ENCODE measurements at regions not wholly inside any gene's neighbourhood (a gene's known extent, or its start where the extent isn't known, plus 50 kb on each side); places are given as distances from the start of the nearest gene placed in this dataset.

DNA sequence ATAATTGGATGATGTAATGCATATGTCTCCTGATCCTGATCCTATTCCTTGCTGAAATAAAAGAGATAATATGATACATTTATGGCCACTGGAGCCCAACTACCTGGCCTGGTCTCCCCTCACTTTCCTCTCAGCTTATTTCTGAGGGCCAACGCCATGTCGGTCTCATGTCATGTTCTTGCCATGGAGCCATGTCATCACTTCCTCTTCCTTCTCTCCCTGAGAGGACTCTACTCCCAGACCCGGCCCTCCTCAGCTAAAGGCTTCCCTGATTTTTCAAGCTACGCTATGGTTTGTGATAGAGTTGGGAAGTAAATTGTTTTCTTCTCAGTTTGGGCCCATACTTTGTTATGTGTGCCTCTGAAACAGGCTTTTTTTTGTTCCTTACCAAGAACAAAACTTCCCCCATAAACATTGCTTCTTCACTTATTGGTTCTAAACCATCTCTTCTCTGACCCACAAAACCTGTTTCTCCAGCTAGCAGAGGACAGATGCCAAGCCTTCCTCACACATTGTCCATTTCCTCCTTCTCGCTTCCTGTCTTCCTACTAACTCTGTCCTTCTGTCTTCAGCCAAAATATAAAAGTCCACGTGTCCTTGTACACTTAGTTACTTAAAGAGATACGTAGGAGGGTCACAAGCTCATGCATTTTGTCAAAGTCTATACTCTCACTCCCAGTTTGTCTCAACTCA is 319.9 kb upstream of the DACH1 start:
- no peak for ATAC-seq (ENCODE audit: low FRiP score)
- Histone ChIP-seq H3K27ac (ENCODE audit: low read depth in 1 of 2, low read length in 2 of 2) (no peak overlapping the region), H3K4me1 (ENCODE audit: control insufficient read depth in 1 of 2, insufficient read depth in 2 of 2, low read length in 2 of 2) (no peaks in the 10 kb centered on the region), H3K27me3 (ENCODE audit: control insufficient read depth in 1 of 2, insufficient read depth in 2 of 2, low read length in 1 of 2) (no peaks in the 10 kb centered on the region), H3K36me3 (ENCODE audit: control insufficient read depth in 1 of 2, insufficient read depth in 2 of 2, low read length in 1 of 2) (no peaks in the 10 kb centered on the region), H3K4me3 (ENCODE audit: low read length in 2 of 2) (no peak overlapping the region), H3K9me3 (ENCODE audit: control insufficient read depth, low read length) (no peaks in the 10 kb centered on the region)
- WGBS, 2 donors, result 50 to 58% methylated on average over 7 of the region's 7 CpGs
- DNase-seq, result no peak
- intact Hi-C loops (cut with DNase I), result no loop called here

DNA sequence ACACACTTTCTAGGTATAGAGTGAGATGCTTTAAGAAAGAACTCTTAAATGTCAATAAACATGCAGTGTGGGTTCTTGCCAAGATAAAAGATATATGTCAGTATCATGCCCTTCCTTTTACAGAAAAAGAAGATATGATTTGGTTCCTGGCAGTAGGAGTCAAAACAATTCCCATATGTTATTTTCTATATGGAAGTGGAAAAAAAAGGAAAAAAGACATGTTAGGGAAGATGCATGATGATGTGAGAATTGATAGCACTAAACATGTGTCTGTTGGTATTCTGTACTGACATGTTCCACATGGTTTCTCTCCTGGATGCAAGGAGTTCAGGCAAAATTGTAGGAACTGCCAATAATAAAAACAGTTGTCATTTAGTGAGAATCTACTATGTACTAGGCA is 318.8 kb upstream of the DACH1 start:
- ATAC-seq (ENCODE audit: low FRiP score) (no peak), DNase-seq (no peak)
- H3K27me3 ChIP-seq (ENCODE audit: control insufficient read depth in 1 of 2, insufficient read depth in 2 of 2, low read length in 1 of 2), result no peaks in the 10 kb centered on the region
- no peaks in the 10 kb centered on the region for H3K36me3 ChIP-seq (ENCODE audit: control insufficient read depth in 1 of 2, insufficient read depth in 2 of 2, low read length in 1 of 2)
- no peak overlapping the region for H3K4me3 ChIP-seq (ENCODE audit: low read length in 2 of 2)
- no peak overlapping the region for H3K27ac ChIP-seq (ENCODE audit: low read depth in 1 of 2, low read length in 2 of 2)
- no peaks in the 10 kb centered on the region for H3K9me3 ChIP-seq (ENCODE audit: control insufficient read depth, low read length)
- no peaks in the 10 kb centered on the region for H3K4me1 ChIP-seq (ENCODE audit: control insufficient read depth in 1 of 2, insufficient read depth in 2 of 2, low read length in 2 of 2)
- intact Hi-C loops (cut with DNase I), result no loop called here

DNA sequence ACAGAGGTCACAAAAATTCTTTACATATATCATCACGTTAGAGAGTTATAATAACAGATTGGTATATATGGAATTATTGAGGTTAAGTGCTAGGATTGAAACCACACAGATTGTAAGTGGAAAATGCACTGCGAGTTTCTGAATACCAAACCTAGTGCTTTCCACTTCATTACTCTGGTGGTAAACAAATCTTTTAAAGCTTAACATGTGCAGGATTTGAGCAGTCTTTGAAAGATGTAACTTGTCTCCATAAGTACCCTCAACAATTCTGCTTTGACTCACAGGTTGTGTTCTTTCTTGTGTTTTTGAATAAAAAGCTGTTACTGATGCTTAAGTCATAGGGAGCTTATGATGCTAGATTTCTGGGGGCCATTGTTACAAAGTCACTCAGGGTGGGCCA is 314.7 kb upstream of the DACH1 start:
- H3K4me1 ChIP-seq (ENCODE audit: control insufficient read depth in 1 of 2, insufficient read depth in 2 of 2, low read length in 2 of 2), result no peaks in the 10 kb centered on the region
- intact Hi-C loops (cut with DNase I), result no loop called here
- H3K27me3 ChIP-seq (ENCODE audit: control insufficient read depth in 1 of 2, insufficient read depth in 2 of 2, low read length in 1 of 2), result no peaks in the 10 kb centered on the region
- H3K27ac ChIP-seq (ENCODE audit: low read depth in 1 of 2, low read length in 2 of 2), result no peak overlapping the region
- no peaks in the 10 kb centered on the region for H3K9me3 ChIP-seq (ENCODE audit: control insufficient read depth, low read length)
- no peak overlapping the region for H3K4me3 ChIP-seq (ENCODE audit: low read length in 2 of 2)
- 59 to 69% methylated on average over 2 of the region's 2 CpGs for WGBS, 2 donors
- ATAC-seq (ENCODE audit: low FRiP score), result no peak
- no peaks in the 10 kb centered on the region for H3K36me3 ChIP-seq (ENCODE audit: control insufficient read depth in 1 of 2, insufficient read depth in 2 of 2, low read length in 1 of 2)
- DNase-seq, result no peak

DNA sequence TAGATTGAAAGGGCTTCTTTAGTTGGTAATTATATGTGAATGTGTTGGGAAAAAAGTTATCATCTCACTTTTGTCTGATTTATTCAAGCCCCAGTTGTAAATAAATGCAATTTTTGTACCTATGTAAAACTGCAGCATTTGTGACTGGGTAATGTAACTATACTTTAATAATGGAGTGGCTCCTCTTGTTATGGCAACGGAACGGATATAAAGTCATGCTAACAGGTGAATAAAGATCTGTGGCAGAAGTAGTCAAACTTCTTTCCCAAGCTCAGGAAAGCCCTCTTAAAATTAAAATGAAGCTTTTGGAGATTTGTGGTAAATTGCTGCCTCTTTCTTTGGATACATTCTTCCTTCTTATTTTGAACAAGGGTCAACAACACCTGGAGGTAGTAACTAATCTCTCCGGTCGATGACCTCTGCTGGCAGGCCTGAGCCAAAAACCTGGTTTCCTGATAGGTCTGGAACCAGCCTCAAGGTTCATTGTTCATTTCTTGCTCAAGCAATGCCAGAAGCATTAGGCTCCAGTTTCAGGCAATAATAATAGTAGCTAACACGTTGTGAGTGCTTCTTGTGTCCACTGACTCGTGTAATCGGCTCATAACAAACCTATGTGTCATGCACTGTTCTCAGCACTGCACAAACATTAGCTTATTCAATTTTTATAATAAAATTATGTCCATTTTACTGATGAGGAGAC is 313.4 kb upstream of the DACH1 start:
- H3K4me1 ChIP-seq (ENCODE audit: control insufficient read depth in 1 of 2, insufficient read depth in 2 of 2, low read length in 2 of 2), result no peaks in the 10 kb centered on the region
- ATAC-seq (ENCODE audit: low FRiP score), result no peak
- no peaks in the 10 kb centered on the region for H3K27me3 ChIP-seq (ENCODE audit: control insufficient read depth in 1 of 2, insufficient read depth in 2 of 2, low read length in 1 of 2)
- no peaks in the 10 kb centered on the region for H3K9me3 ChIP-seq (ENCODE audit: control insufficient read depth, low read length)
- no peak for DNase-seq
- 81 to 84% methylated on average over 7 of the region's 7 CpGs for WGBS, 2 donors
- no peak overlapping the region for H3K4me3 ChIP-seq (ENCODE audit: low read length in 2 of 2)
- no peaks in the 10 kb centered on the region for H3K36me3 ChIP-seq (ENCODE audit: control insufficient read depth in 1 of 2, insufficient read depth in 2 of 2, low read length in 1 of 2)
- intact Hi-C loops (cut with DNase I), result no loop called here
- H3K27ac ChIP-seq (ENCODE audit: low read depth in 1 of 2, low read length in 2 of 2), result no peak overlapping the region

DNA sequence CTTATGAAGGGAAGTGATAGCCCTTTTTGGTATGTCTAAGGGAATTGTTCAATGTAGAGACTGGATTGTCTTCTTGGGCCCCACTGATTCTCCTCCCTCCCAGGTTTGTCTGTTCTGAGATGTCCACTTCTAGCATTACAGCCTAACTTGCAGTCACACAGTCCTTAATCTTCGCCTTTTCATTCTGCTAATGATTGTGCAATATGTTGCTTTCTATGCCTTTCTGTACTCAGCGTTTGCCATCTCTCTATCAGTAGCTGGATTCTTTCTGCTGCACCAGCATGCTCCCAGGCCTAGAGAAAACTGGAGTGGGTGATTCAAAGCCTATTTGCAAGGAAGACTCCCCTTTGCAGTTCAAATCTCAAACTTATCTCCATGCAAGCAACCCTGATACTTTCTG is 307.5 kb upstream of the DACH1 start:
- no peaks in the 10 kb centered on the region for H3K27me3 ChIP-seq (ENCODE audit: control insufficient read depth in 1 of 2, insufficient read depth in 2 of 2, low read length in 1 of 2)
- no peak overlapping the region for H3K27ac ChIP-seq (ENCODE audit: low read depth in 1 of 2, low read length in 2 of 2)
- DNase-seq (no peak), ATAC-seq (ENCODE audit: low FRiP score) (no peak)
- H3K4me1 ChIP-seq (ENCODE audit: control insufficient read depth in 1 of 2, insufficient read depth in 2 of 2, low read length in 2 of 2), result no peaks in the 10 kb centered on the region
- H3K9me3 ChIP-seq (ENCODE audit: control insufficient read depth, low read length), result no peaks in the 10 kb centered on the region
- H3K36me3 ChIP-seq (ENCODE audit: control insufficient read depth in 1 of 2, insufficient read depth in 2 of 2, low read length in 1 of 2), result no peaks in the 10 kb centered on the region
- 67 to 75% methylated on average over 2 of the region's 2 CpGs for WGBS, 2 donors
- intact Hi-C loops (cut with DNase I), result no loop called here
- H3K4me3 ChIP-seq (ENCODE audit: low read length in 2 of 2), result no peak overlapping the region

DNA sequence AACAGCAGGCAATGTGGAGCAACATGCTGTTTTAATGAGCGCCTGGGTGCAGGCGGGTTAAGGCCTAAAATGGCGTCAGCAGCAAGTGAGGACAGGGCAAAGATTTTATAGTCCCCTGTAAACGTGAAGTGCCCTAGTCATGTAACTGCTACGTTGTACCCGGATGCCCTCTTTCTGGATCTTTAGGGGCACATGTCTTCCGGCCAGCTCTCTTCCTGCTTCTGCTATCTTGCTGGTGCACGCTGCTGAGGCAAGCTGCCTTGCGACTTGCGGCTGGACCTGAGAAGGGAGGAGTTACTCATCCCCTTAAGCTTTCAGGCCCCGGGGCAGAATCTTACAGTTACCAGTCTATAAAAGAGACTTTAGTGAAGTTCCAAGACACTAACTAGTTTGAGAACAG is 303.6 kb upstream of the DACH1 start:
- ATAC-seq (ENCODE audit: low FRiP score) (no peak), DNase-seq (no peak)
- intact Hi-C loops (cut with DNase I), result no loop called here

DNA sequence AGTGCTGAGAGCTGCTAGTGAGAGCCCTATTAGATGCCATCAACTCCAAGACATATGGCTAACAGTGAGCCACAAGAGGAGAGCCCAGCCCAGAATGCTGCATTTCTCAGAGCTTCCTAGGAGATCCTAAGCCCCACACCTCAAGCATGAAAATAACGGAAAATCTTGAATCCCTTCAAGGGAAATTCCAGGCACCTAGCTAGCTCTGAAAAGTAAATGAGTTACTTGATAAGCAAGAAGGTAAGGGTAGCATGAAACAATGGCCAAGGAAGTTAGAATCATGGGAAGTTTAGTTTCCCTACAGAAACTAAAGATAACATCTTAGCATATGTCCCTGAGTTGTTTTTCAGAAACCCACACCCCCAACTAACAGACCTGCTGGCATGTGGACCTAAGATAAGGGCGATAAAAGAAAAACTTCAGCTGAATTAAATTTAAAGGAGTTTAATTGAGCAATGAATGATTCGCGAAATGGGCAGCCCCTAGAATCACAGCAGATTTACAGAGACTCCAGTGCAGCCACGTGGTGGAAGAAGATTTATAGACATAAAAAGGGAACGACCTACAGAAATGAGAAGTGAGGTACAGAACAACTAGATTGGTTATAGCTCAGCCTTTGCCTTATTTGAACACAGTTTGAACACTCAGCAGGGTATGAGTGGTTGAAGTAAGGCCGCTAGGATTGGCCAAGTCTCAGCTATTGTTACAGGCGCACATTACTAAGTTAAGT is 301.3 kb upstream of the DACH1 start:
- Histone ChIP-seq H3K36me3 (ENCODE audit: control insufficient read depth in 1 of 2, insufficient read depth in 2 of 2, low read length in 1 of 2) (no peaks in the 10 kb centered on the region), H3K4me1 (ENCODE audit: control insufficient read depth in 1 of 2, insufficient read depth in 2 of 2, low read length in 2 of 2) (no peaks in the 10 kb centered on the region), H3K27me3 (ENCODE audit: control insufficient read depth in 1 of 2, insufficient read depth in 2 of 2, low read length in 1 of 2) (no peaks in the 10 kb centered on the region), H3K4me3 (ENCODE audit: low read length in 2 of 2) (no peak overlapping the region), H3K9me3 (ENCODE audit: control insufficient read depth, low read length) (no peaks in the 10 kb centered on the region), H3K27ac (ENCODE audit: low read depth in 1 of 2, low read length in 2 of 2) (no peak overlapping the region)
- intact Hi-C loops (cut with DNase I), result no loop called here
- WGBS, 2 donors, result 69 to 70% methylated on average over 8 of the region's 8 CpGs
- DNase-seq, result no peak
- ATAC-seq (ENCODE audit: low FRiP score), result no peak

More for the DNA sequence above, 303.6 kb upstream of the DACH1 start:
- no peak overlapping the region for H3K27ac ChIP-seq (ENCODE audit: low read depth in 1 of 2, low read length in 2 of 2)
- WGBS, 2 donors, result 91 to 94% methylated on average over 11 of the region's 11 CpGs
- H3K4me3 ChIP-seq (ENCODE audit: low read length in 2 of 2), result no peak overlapping the region
- no peaks in the 10 kb centered on the region for H3K36me3 ChIP-seq (ENCODE audit: control insufficient read depth in 1 of 2, insufficient read depth in 2 of 2, low read length in 1 of 2)
- H3K27me3 ChIP-seq (ENCODE audit: control insufficient read depth in 1 of 2, insufficient read depth in 2 of 2, low read length in 1 of 2), result no peaks in the 10 kb centered on the region
- H3K4me1 ChIP-seq (ENCODE audit: control insufficient read depth in 1 of 2, insufficient read depth in 2 of 2, low read length in 2 of 2), result no peaks in the 10 kb centered on the region
- no peaks in the 10 kb centered on the region for H3K9me3 ChIP-seq (ENCODE audit: control insufficient read depth, low read length)

DNA sequence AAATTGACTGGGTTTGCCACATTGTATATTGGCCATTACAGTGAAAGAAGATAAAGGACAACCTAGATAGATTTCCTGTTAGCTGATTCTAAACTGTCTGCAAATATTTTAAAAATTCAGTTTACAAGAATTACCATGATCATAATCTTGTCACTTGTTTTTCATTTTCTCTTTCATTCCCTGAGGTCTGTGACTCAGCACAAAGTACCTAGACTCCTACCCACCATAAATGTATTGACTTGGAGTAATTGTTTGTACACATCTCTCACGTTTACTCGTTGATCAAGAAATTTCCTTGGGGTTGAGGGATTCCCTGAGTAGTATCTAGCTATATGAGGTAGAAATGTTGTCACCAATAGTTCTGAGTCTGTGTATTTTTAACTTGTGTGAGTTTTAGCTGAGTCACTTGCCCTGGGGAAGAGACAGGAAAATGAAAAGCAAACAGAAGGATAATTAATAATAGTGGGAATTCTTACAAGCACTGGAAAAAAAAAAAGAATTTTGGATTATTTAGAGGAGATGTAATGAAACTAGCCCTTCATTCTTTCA is 299.2 kb upstream of the DACH1 start:
- H3K36me3 ChIP-seq (ENCODE audit: control insufficient read depth in 1 of 2, insufficient read depth in 2 of 2, low read length in 1 of 2), result no peaks in the 10 kb centered on the region
- no peaks in the 10 kb centered on the region for H3K9me3 ChIP-seq (ENCODE audit: control insufficient read depth, low read length)
- DNase-seq (no peak), ATAC-seq (ENCODE audit: low FRiP score) (no peak)
- no peaks in the 10 kb centered on the region for H3K27me3 ChIP-seq (ENCODE audit: control insufficient read depth in 1 of 2, insufficient read depth in 2 of 2, low read length in 1 of 2)
- H3K27ac ChIP-seq (ENCODE audit: low read depth in 1 of 2, low read length in 2 of 2), result no peak overlapping the region
- WGBS, 2 donors, result 56 to 65% methylated on average over 2 of the region's 2 CpGs
- no peaks in the 10 kb centered on the region for H3K4me1 ChIP-seq (ENCODE audit: control insufficient read depth in 1 of 2, insufficient read depth in 2 of 2, low read length in 2 of 2)
- intact Hi-C loops (cut with DNase I), result no loop called here
- no peak overlapping the region for H3K4me3 ChIP-seq (ENCODE audit: low read length in 2 of 2)

All from aorta (tissue), 5 donors.